GM18498 (cell line): ENCODE measurements at regions not wholly inside any gene's neighbourhood (a gene's known extent, or its start where the extent isn't known, plus 50 kb on each side); places are given as distances from the start of the nearest gene placed in this dataset.
A peak's percentile ranks its signal among the peaks of the same experiment; 100 is the strongest.

ENCODE experiments used
- ATAC-seq: cut with Tn5 transposase; IDR thresholded peaks from one replicate; pipeline ENCODE4 v1.9.1; 2021; ENCODE audit warnings: mild to moderate bottlenecking, moderate library complexity; ENCODE audit not compliant: unreplicated experiment

- no peak for ATAC-seq
Observed at GRCh38 chr11:26023057-26023456, 308.9 kb upstream of the ANO3 start.

GRCh38 chr11:26025676-26026075, 306.3 kb upstream of the ANO3 start:
- no peak for ATAC-seq

GRCh38 chr11:26026078-26026477, 305.9 kb upstream of the ANO3 start:
- ATAC-seq, result no peak

GRCh38 chr11:26027887-26028286, 304.0 kb upstream of the ANO3 start:
- ATAC-seq, result no peak

- ATAC-seq, result no peak
Observed at GRCh38 chr11:26028393-26028911, 303.5 kb upstream of the ANO3 start.

GRCh38 chr11:26030399-26030798, 301.5 kb upstream of the ANO3 start:
- no peak for ATAC-seq

GRCh38 chr11:26032241-26032640, 299.7 kb upstream of the ANO3 start:
- ATAC-seq, result no peak

GRCh38 chr11:26035696-26036095, 296.2 kb upstream of the ANO3 start:
- no peak for ATAC-seq

- no peak for ATAC-seq
Observed at GRCh38 chr11:26037716-26038115, 294.2 kb upstream of the ANO3 start.

- no peak for ATAC-seq
Observed at GRCh38 chr11:26040339-26040738, 291.6 kb upstream of the ANO3 start.

GRCh38 chr11:26042113-26042512, 289.8 kb upstream of the ANO3 start:
- ATAC-seq, result no peak

- ATAC-seq, result peak; percentile 86
Observed at GRCh38 chr11:26043665-26044064, 288.3 kb upstream of the ANO3 start.

GRCh38 chr11:26044389-26044788, 287.5 kb upstream of the ANO3 start:
- ATAC-seq, result no peak

- no peak for ATAC-seq
Observed at GRCh38 chr11:26045082-26045481, 286.8 kb upstream of the ANO3 start.

- ATAC-seq, result no peak
Observed at GRCh38 chr11:26048271-26048670, 283.7 kb upstream of the ANO3 start.

GRCh38 chr11:26053966-26054365, 278.0 kb upstream of the ANO3 start:
- ATAC-seq, result no peak

GRCh38 chr11:26062660-26063059, 269.3 kb upstream of the ANO3 start:
- no peak for ATAC-seq

- ATAC-seq, result no peak
Observed at GRCh38 chr11:26063915-26064314, 268.0 kb upstream of the ANO3 start.

GRCh38 chr11:26065944-26066343, 266.0 kb upstream of the ANO3 start:
- ATAC-seq, result no peak

- ATAC-seq, result no peak
Observed at GRCh38 chr11:26070714-26071380, 261.1 kb upstream of the ANO3 start.

GRCh38 chr11:26072614-26073153, 259.2 kb upstream of the ANO3 start:
- no peak for ATAC-seq

GRCh38 chr11:26073646-26074045, 258.3 kb upstream of the ANO3 start:
- no peak for ATAC-seq
